HG02623 (cell line): ENCODE measurements at regions not wholly inside any gene's neighbourhood (a gene's known extent, or its start where the extent isn't known, plus 50 kb on each side); places are given as distances from the start of the nearest gene placed in this dataset.

Source experiments
- ATAC-seq: cut with Tn5 transposase; IDR thresholded peaks from one replicate; pipeline ENCODE4 v1.9.1; 2021; ENCODE audit warnings: moderate library complexity; ENCODE audit not compliant: unreplicated experiment

DNA sequence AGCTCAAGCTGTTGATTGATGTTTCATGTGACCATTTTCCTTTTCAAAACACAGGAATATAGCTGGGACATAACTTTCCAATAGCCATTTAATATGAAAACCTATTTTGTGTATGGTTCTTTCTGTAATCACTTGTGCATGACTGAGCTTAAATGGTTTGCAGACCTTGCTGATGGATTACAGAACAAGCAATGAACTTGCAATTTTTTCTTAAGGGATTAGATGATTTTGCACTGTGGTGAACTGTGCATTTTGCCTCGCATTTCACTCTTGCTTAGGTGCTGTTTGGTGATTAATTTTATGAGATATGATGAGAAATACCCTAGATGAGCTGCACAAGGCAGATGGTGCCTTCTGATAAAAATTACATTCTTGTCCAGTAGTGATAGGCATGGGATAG, 419.0 kb upstream of the FBXO33 start:
- no peak for ATAC-seq

DNA sequence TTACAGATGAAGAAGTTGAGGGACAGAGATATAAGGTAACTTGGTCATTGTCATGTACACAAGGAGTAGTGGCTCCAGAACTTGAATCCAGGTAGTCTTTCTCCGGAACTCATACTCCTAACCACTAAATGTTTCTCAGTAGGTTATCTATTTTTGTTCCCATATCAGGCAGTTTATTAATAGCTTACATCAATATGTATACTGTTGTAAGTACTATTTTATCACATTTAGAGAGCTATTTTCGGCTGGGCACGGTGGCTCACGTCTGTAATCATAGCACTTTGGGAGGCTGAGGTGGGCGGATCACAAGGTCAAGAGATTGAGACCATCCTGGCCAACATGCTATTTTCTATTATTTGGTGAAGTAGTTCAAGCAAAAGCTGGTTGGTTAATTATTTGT, 415.6 kb upstream of the FBXO33 start:
- no peak for ATAC-seq

DNA sequence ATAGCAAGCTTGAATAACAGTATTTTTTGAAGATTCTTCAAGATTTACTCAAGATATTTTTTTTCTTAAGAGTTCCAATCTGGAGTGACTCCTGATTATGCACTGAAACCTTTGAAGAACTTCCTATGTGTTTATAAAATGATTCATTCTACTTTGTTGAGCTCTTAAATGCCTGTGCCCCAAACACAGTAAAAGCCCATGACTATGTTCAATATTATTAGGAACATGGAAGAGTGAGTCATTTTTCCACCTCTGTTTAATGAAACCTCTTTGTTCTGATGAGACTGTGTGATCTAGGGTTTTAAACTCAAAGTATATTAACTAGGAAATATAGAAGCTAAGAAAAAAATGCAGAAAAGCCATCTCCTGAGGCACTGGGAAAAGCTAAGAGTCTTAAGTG, 415.0 kb upstream of the FBXO33 start:
- no peak for ATAC-seq

DNA sequence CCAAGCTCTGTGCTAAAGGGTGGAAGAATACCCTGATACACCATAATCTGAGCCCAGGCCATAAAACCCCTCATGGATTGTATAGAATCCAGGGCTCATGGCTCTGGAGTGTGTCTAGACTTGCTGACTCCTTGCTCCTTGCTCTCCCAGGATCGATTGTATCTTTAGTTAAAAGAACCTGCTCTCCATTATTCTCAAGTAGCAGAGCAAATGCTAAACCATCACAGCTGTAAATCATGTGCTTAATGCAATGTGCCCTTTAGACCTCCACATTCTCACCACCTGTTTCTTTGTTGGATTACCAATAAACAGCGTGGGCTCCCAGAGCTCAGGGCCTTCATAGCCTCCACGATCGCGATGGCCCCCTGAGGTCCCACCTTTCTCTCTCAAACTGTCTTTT, 411.6 kb upstream of the FBXO33 start:
- ATAC-seq, result no peak

- ATAC-seq, result no peak
Observed at GRCh38 chr14:39841088-39841487, 408.9 kb upstream of the FBXO33 start.

DNA sequence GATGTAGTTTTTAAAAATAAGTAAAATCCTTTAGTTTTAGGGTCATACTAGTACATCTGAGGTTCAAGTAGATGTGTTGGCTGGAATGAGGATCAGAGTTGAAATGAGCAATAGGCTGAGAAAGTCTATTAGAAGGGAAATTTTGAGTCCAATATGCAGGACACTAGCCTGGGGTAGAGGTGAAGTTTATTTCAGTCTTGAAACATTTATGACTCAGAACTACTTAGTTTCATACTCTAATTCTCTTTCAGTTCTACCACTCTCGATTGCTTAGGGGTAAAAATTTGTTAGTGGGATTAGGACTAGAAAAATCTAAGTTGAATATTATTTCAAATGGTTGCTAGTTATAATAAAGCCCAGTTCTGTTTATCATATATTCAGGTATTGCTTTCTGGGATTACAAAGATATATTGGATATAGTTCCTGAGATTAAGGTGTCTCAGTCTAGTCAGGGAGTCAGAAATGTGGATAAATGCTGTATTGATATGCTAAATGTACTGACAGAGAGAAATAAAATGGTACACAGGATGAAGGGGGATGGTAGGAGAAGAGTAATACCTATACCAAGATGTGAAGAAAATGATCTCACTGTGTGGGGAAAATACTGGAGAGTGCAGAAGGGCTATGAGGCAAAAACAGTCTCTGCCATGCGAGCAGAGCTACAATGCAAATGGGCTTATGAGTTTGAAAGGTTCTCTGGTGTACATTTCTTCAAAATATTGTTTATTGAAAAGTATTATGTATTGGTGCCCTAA, 395.8 kb upstream of the FBXO33 start:
- ATAC-seq, result peak; percentile 97

GRCh38 chr14:39812532-39813320, 380.5 kb upstream of the FBXO33 start:
- no peak for ATAC-seq

DNA sequence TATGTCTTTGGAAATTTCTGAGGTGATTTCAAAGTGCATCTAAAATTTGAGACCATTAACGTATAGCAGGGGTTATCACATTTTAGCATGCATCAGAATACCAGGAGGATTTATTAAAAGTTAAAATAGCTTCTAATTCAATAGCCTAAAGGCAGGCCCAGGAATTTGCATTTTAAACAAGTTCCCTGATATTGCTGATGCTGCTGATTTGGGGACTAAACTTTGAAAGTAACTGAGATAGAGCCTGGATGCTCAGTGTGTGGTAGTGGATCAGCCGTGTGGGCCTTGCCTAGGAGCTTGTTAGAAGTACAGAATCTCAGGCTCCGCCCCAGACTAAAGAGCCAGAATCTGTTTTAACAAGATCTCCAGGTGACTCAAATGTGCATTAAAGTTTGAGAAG, 375.0 kb upstream of the FBXO33 start:
- no peak for ATAC-seq

GRCh38 chr14:39784461-39784860, 352.2 kb upstream of the FBXO33 start:
- ATAC-seq, result no peak

DNA sequence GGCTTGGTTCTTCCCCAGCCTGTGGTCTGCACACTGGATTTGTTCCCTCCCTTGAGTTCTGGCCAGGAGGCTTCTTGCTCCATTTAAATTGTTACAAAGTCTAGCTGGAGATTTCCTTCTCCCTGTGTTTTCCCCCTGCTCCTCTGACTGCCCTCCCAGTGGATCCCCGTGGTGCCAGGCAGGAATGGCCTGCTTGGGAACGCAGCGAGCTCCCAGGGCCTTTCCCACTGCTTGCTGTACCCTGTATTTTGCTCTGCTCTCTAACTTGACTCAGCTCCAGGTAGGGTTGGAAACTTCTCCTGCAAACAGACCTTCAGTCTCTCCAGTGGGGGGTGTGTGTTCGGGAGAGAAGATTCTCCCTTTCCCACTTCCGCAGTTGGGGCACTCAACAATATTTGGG, 349.2 kb upstream of the FBXO33 start:
- ATAC-seq, result no peak

GRCh38 chr14:39773387-39774126, 341.3 kb upstream of the FBXO33 start:
- no peak for ATAC-seq

DNA sequence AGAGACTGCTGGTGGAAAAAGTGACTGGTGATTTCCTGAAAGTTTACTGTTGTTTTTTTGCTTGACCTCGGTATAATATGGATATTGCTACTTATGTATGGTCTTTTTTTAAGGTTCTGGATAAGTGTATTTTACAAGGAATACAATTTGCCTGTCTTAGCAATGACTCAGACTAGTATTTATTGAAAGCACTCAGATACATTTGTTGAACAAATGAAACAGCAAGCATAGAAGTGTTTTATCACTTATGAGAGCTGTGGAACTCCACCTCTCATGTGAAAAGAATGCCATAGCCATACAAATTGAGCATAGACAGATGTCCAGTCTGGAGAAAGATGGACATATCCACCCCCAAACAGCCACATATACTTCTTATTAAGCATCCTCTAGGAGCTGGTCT, 340.4 kb upstream of the FBXO33 start:
- no peak for ATAC-seq

- ATAC-seq, result peak; percentile 73
Observed at GRCh38 chr14:39768589-39768988, 336.4 kb upstream of the FBXO33 start.

GRCh38 chr14:39766397-39767000, 334.3 kb upstream of the FBXO33 start:
- no peak for ATAC-seq

DNA sequence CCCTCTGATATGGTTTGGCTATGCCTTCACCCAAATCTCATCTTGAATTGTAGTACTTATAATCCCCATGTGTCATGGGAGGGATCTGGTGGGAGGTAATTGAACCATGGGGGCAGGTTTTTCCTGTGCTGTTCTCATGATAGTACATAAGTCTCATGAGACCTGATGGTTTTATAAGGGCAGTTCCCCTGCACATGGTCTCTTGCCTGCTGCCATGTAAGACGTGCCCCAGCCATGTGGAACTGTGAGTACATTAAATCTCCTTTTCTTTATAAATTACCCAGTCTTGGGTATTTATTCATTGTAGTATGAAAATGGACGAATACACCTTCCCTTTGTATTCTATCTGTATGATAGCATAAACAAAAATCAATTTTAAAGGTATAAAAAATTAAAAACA, 333.4 kb upstream of the FBXO33 start:
- no peak for ATAC-seq

- peak; percentile 29 for ATAC-seq
Observed at GRCh38 chr14:39763402-39763890, 331.2 kb upstream of the FBXO33 start.

DNA sequence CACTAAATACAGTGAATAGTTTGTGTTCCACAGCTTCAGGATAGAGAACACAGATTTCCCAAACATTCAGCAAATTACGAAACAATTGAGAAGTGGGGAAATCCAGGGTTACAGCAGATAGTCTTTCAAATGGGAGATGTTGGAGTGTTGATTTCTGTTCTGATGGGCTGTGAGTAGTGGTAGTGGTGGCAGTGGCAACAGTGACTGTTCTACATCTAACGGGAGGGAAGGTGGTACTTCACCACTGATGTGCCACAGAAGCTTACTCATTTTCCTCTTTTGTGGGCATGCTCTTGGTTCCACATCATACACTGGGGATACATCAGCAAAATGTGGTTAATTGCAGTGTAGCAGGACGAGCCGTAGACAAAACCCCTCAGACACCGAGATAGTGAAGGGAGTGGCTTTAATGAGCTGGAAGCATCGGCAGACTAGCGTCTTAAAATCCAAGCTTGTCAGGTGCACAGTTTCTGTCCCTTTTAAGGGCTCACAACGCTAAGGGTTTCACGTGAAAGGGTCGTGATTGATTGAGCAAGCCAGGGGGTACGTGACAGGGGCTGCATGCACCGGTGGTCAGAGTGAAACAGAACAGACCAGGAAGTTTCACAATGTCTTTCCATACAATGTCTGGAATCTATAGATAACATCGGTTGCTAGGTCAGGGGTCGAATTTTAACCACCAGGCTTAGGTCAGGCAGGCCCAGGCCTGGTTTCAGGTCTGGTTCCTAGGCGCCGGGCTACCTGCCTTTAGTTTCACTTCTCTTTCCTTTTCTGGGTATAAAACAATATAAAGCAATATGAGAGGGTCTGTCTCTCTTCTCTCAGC, 330.6 kb upstream of the FBXO33 start:
- ATAC-seq, result peak; percentile 49

GRCh38 chr14:39755269-39755878, 323.1 kb upstream of the FBXO33 start:
- peak; percentile 68 for ATAC-seq

DNA sequence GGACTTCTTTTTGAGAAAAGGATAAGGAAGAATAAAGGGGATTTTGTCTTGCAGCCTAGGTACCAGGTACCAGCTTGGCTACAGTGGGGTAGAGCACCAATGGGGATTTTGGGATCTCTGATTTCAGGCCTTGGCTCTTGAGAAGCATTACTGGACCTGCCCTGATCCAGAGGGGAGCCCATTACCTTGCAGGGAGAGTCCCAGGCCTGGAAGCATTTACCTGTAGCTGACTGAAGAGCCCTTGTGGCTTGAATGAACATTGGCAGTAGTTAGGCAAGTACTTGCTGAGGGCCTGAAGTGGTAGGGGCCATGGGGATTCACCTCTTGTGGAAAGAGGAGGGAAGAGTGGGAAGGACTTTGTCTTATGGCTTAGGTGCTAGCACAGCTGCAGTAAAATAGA, 308.2 kb upstream of the FBXO33 start:
- no peak for ATAC-seq

GRCh38 chr14:39739796-39740195, 307.6 kb upstream of the FBXO33 start:
- no peak for ATAC-seq
